Activated CD8-positive, alpha-beta memory T cell treated with anti-CD3 and anti-CD28 coated beads for 1 hour (primary cell): ENCODE measurements at regions not wholly inside any gene's neighbourhood (a gene's known extent, or its start where the extent isn't known, plus 50 kb on each side); places are given as distances from the start of the nearest gene placed in this dataset.

Experiments used
- DNase-seq, 2 donors: peaks; one replicate each; pipeline ENCODE4 v3.0.0-alpha.2; 2020; ENCODE audit warnings: low read depth in 1 of 2; ENCODE audit errors: extremely low read depth in 1 of 2

- no peak for DNase-seq
Observed at GRCh38 chr12:98418357-98419075, 96.9 kb upstream of the TMPO start.

GRCh38 chr12:98419081-98419794 lies 96.2 kb upstream of the TMPO start:
- DNase-seq: no peak

DNA sequence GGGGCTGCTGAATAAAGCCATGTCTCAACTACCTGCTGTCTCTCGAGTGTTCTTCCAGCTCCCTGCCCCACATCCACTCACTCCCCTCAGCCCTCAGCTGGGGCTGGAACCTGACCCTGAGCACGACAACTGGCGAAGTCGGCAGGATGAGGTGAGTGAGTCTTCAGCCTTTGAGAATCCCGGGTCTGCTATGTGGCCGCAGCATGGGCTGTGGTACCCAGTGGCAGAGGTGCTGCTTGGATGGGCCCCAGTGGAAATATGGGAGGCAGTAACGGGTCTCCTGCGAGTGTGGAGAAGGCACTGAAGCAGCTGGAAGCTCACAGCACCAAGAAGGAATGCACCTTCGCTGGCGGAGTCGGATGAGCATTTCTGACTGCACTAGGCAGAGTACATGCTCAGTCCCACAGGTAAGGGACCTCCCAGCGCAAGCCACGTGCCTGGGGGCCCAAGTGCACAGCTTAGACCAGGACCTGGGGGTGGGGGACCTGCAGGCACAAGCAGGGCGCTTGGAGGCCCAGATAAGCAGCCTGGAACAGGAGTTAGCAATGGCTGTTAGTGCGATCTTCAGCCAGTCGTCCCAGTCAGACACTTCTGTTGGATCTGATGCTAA lies 95.5 kb upstream of the TMPO start:
- no peak for DNase-seq

- no peak for DNase-seq
Observed at GRCh38 chr12:98420461-98420860, 94.9 kb upstream of the TMPO start.

DNA sequence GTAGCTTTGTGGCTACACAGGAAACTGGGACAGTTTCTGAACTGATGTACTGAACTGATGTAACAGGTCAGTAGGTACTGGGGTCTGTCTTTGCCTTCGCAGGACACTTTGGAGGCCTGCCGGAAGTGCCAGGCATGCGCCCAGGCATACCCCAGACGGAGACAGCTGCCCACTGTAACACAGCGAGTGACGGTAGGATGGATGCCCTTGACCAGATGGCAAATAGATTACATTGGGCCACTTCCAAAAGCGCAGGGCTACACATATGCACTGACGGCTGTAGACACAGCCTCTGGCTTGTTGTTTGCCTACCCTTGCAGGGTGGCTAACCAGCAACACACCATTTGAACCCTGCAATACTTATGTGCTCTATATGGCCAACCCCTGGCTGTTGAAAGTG lies 94.1 kb upstream of the TMPO start:
- DNase-seq: no peak

GRCh38 chr12:98422359-98422758 lies 93.0 kb upstream of the TMPO start:
- DNase-seq: no peak

DNA sequence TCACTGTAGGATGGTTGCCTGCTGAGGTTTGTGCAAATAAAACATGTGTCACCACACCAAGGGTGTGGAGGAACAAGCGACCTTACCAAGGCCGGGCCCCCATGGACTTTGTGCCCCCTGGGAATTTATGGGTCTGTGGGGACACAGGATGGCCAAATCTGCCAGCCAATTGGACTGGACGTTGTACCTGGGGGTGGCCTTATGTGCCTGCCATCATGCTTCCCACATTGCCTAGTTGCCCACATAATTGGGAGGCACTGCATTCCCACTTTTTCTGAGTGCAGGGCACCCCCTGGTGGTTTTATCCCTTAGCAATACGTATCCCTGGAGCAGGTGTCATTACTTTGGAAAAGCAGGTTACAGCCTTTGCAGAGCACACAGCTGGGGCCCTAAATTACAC lies 92.6 kb upstream of the TMPO start:
- no peak for DNase-seq

DNA sequence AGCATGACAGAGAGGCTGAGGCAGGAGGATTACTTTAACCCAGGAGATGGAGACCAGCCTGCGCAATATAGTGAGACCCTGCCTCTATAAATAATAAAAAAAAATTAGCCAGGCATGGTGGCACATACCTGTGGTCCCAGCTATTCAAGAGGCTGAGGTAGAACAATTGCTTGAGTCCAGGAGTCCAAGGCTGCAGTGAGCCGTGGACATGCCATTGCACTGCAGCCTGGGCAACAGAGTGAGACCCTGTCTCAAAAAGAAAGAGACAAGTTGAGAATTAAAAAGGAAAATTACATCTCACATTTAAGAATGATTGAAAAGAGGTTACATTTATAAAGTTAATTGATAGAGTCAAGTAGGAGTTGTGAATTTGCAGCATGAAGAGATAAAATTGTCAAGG lies 91.4 kb upstream of the TMPO start:
- no peak for DNase-seq

DNA sequence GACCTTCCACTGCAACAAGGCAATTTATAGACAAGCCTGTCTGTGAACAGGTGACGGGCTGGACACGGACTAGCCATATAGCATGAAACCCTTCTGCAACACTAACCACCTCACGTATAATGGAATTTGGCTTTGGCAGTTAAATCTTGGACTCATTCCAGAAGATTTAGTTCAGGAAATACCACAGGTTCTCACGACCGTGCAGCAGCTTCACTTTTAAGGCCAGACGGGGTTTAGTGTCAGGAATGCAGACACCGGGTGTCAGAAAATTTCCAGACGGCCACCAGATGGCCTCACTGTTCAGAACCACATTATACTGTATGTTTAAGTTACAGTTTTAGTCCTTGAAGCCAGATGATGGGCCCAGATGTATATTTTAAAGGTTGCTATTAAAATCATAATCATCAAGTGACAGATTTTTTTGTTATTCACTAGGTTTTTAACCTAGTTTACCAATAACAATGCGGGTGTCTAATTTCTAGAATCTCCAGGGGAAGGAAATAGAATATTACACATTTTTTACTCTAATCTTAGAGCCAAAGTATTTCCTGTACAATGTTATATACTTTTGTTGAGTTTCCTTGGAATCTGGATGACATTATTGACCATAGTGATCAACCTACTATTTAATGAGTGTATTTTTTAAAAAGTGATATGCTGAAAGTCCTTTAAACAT lies 90.5 kb upstream of the TMPO start:
- peak in 1 of 2 donors; percentile 26 for DNase-seq

- DNase-seq: no peak
Observed at GRCh38 chr12:98425859-98426258, 89.5 kb upstream of the TMPO start.

GRCh38 chr12:98431089-98431488 lies 84.3 kb upstream of the TMPO start:
- DNase-seq: no peak

- no peak for DNase-seq
Observed at GRCh38 chr12:98437166-98437565, 78.2 kb upstream of the TMPO start.

DNA sequence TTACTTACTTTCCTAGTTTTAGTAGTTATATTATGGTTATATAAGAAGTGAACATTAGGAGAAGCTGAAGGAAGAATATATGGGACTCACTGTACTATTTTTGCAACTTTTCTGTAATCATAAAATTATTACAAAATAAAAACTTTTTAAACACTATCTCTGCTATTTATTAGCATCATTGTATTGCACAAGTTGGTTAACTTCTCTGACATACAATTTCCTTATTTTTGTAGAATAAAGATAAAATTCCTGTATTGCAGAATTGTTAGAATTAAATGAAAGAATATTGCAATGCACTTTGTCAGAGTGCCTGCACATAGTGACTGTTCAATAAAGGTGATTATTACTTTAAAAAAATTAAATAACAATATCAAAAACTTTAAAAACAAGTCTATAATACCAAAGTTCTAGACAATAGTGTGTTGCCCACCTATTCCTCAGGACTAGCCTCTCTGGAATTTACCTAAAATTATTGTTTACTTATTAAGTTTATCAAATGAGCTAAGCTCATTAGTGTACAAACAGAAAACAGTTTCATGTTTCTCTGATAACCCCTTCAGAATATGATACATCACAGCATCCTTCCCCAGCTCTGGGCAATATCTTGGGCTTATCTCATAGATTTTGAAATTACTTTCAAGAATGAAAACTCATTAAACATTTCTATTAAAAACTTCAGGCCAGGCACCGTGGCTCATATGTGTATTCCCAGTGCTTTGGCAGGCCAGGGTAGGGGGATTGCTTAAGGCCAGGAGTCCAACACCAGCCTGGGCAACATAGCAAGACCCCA lies 77.4 kb upstream of the TMPO start:
- DNase-seq: no peak

DNA sequence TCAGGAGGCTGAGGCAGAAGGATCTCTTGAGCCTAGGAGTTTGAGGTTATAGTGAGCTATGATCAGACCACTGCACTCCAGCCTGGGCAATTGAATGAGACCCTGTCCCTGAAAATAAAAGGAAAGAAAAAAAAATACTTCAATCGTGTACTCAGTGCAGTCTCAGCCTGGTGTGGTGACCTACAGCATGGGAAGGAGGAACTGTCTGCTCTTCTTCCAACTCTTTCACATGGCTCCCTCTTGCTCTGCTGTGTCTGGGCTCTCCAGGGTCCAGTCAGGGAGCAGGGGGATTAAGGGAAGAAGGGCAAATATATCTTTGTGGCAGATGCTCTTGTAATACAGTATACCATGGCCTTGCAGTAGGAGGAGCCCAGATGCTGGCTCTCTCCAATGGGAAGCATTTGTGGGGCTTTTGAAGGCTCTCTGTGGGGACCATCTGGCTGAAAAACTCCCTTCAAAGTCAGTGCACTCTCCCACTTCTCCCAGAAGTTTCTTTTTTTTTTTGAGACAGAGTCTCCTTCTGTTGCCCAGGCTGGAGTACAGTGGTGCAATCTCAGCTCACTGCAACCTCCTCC lies 76.6 kb upstream of the TMPO start:
- no peak for DNase-seq

DNA sequence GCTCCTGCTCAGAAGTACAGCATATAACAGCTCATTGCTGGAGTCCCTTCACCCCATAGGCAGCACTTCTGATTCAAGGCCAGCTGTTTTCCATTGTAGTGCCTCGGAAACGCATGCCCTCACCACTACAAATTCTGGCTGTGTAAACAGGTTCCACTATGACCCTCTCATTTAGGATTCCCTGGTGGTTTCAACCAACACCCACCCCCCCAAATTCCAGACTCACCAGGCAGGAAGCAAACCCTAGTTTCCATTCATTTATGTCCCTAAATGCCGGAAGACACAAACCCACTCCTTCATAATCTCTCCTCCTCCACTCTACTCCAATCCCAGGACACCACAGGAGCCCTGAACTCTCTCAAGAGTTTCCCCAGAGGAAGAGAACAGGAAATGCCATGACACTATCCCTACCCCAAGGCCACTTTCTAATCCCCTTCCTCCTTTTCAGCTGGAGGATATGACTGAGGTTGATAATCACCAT lies 75.9 kb upstream of the TMPO start:
- DNase-seq: no peak

DNA sequence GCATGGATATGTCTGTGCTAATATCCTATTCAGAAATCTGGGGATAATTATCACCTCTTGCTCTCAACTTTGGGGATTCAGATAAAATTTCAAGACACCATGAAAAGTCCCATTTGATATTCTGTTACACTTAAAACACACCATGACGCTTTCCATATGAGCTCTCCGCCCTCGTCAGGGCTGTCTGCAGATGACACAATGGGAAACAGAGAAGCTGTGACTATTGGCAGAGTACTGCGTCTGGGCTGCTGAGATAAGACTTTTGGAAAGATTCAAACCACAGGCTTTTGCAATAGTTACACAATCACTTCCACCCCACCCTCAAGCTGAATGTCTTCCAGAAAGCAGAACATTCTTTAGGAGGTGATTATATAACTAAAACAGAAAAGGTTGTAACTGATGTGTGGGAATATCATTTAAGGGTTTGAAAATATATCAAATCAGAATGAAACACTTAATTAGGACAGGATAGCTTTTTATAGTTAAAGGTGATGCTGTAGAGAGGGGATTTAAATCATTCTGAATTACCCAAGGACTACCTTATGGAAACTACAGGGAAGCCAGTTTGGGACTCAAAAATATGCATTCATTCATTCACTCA lies 75.3 kb upstream of the TMPO start:
- no peak for DNase-seq

GRCh38 chr12:98446060-98446459 lies 69.3 kb upstream of the TMPO start:
- no peak for DNase-seq

GRCh38 chr12:98446682-98447081 lies 68.7 kb upstream of the TMPO start:
- no peak for DNase-seq

DNA sequence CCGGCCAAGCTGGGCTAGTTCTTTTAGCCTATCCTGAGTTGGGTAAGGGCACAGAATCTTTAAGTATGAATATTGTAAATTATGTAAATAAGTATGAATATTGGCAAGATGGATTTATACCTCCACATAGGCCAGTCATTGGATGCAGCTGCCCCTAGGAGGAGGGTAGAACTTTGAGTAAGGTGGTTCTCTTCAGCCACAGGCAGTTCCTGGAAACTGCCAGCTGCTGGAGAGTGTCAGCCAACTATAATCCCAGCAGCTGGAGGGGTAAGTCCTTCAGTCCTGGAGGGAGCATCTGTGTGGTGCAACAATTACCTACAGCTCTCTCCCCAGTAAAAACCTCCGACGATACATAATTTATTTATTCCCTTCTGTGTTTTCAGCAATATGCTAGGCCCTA lies 65.8 kb upstream of the TMPO start:
- no peak for DNase-seq

DNA sequence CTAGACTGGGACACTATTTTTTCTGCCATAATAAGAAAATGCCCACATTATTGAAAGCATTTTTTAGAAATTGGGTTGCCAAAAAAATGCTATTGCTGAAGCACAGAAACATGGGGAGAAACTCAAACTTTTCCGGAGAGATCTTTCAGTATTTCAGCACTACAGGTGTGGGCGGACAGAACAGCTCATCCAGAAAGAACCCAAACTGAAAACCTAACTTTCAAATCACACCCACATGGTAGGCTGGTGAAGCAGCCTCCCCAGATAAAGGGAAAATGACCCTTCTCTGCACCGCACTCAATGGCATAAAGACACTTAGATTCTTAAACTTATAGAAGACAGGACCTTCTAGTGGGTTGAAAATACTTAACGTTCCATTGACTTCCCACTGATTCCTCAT lies 62.3 kb upstream of the TMPO start:
- DNase-seq: no peak
